ENCODE measurements at regions not wholly inside any gene's neighbourhood (a gene's known extent, or its start where the extent isn't known, plus 50 kb on each side); places are given as distances from the start of the nearest gene placed in this dataset.
"Not testable (repeated sequence)": the region's sequence is repeated elsewhere in the genome, so short reads cannot be mapped to it uniquely, and the experiment has no call there.

DNA sequence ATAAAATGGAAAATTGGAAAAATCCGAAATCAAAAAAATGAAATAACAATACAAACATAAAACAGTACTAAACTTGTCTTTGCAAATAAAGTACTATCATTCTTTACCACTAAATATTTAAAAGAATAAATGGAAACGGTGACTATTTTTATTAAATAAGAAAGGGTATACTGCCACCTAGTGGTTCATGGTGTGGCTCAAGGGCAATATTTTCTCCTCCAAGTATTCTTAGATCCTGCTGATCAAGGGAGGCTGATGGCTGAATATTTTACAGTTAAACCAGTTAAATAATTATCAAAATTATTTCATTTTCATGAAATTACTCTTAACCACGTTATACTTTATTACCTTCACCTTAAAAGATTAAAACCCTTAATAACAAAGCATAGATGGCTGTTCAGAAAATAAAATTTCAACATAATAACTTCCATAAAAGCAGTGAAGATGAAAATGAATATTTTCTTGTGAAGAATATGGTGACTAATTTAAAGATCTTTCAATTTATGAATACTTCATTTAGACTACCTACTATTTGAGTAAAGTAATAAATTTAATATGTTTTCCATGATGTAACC, 1793.9 kb downstream of the NCAM2 start:
- DNase-seq: no peak

GRCh38 chr21:22795091-22795490, 1796.9 kb downstream of the NCAM2 start:
- DNase-seq: no peak

GRCh38 chr21:22795644-22796043, 1797.4 kb downstream of the NCAM2 start:
- DNase-seq: no peak

- DNase-seq: no peak
Measured at GRCh38 chr21:22796147-22796546, 1797.9 kb downstream of the NCAM2 start.

- DNase-seq: no peak
Measured at GRCh38 chr21:22804151-22804550, 1805.9 kb downstream of the NCAM2 start.

GRCh38 chr21:22806278-22806677, 1808.1 kb downstream of the NCAM2 start:
- DNase-seq: no peak

- no peak for DNase-seq
Measured at GRCh38 chr21:22813201-22813600, 1815.0 kb downstream of the NCAM2 start.

DNA sequence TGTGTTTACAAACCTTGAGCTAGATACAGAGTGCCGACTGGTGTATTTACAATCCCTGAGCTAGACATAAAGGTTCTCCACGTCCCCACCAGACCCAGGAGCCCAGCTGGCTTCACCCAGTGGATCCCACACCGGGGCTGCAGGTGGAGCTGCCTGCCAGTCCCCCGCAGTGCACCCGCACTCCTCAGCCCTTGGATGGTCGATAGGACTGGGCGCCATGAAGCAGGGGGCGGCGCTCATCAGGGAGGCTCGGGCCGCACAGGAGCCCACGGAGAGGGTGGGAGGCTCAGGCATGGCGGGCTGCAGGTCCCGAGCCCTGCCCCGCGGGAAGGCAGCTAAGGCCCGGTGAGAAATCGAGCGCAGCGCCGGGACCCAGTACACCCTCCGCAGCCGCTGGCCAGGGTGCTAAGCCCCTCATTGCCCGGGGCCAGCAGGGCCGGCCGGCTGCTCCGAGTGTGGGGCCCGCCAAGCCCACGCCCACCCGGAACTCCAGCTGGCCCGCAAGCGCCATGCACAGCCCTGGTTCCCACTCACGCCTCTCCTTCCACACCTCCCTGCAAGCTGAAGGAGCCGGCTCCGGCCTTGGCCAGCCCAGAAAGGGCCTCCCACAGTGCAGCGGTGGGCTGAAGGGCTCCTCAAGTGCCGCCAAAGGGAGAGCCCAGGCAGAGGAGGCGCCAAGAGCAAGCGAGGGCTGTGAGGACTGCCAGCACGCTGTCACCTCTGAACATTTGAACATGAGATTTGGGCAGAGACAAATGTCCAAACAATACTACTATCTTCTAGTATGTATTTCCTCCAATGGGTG, 1820.7 kb downstream of the NCAM2 start:
- not testable (repeated sequence) for DNase-seq

GRCh38 chr21:22827422-22827821, 1829.2 kb downstream of the NCAM2 start:
- no peak for DNase-seq

DNA sequence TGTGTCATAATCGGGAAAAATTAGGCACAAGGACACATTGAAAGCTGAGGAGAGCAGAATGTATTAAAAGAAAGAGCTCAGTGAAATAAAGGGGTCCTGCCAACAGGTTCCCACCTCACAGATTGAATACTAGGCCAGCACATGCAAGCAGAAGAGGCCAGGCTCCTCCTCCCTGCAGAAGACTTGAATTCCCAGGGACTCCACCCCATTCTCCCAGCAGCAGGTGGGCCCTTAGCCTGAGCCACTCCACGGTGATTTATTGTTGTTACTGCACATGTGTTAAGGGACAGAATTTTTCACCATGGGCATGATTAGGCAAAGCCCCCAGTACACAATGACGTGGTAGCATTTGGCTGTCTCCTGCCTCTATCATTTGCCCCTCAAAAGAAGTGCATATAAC, 1844.7 kb downstream of the NCAM2 start:
- no peak for DNase-seq

DNA sequence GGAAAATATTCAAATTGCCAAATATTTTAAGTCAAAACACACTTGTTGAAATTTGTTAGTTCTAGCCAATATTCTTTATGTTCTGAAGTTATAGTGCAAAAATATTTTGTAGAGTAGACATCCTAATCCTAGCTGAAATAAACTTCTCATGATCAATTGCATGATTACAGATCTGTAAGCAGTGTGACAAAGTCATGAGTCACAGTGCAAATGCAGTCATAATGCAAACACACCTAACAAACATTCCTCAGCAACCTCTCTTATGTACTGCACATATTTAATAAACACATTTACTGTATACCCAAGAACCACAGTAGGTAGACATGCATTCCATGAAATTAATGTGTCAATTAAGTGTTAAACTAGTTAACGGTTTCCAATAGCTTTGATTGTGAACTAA, 1857.4 kb downstream of the NCAM2 start:
- no peak for DNase-seq

DNA sequence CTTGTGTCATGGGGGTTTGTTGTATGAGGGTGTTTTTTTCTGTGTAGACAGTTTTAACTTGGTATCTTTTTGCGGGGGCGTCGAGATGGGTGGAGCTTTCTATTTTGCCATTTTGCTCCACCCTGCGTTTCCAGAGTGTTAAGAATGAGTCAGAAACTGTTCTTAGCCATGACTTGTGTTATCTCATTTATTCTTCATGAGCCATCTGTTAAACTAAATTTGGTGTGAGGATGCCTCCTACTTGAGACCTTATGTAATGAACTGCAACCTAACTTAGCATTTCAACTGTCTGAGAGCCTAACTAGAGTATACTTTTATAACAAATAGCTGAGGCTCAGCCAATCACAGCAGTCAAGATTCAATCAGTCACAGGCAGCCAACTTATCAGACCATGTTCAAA, 1873.5 kb downstream of the NCAM2 start:
- no peak for DNase-seq

- DNase-seq: no peak
Measured at GRCh38 chr21:22880573-22880972, 1882.4 kb downstream of the NCAM2 start.

GRCh38 chr21:22881131-22881530, 1882.9 kb downstream of the NCAM2 start:
- no peak for DNase-seq

DNA sequence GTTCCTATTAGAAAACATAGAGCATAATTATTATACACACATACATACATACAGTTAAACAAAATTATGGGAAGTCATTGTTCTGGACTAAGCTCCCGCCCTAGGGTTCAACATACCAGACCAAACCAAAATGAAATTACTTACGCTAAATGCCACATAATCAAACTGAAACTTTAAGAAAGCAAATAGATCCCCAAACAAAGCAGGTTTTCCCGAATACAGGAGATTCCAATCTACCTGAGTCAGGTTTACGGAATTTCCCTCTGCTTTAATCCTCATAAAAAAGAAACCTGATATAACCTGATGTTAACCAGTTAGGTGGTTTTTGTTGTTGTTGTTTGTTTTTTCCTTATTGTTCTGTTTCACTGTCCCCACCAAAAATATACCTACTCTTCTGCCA, 1886.9 kb downstream of the NCAM2 start:
- no peak for DNase-seq

GRCh38 chr21:22885614-22886013, 1887.4 kb downstream of the NCAM2 start:
- no peak for DNase-seq

DNA sequence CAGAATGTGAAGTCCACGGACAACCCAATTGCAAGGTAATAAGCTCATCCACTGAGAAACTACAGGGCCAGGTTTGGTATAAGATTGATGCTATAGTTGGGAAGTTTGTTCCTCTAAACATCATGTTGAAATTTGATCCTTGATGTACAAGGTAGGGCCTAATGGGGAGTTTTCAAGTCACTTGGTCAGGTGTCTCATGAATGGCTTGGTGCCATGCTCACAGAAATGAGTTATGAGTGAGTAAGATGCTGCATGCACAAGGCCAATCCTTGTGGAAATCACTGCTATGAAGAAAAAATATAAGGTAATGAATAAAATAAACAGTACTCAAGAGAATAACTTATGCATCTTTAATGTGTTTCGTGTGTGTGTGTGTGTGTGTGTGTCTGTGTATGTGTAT, 1891.2 kb downstream of the NCAM2 start:
- no peak for DNase-seq

DNA sequence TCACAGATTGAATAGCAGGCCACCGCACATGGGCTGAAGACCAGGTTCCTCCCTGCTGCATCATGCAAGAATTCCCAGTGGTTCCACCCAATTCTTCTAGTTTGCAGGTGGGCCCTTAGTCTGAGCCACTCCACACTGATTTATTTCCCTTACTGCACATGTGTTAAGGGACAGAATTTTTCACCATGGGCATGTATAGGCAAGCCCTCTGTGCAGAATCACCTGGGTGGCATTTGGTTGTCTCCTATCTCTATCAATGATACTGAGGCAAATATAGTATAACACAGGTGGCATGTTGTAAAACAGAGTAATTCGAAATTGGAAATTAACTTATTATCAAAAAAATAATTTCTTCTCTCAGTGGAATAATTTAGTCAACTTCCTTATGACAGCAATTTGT, 1892.4 kb downstream of the NCAM2 start:
- no peak for DNase-seq

GRCh38 chr21:22892028-22892427, 1893.8 kb downstream of the NCAM2 start:
- no peak for DNase-seq

GRCh38 chr21:22892740-22893139, 1894.5 kb downstream of the NCAM2 start:
- no peak for DNase-seq

GRCh38 chr21:22898051-22898665, 1899.9 kb downstream of the NCAM2 start:
- DNase-seq: no peak

DNA sequence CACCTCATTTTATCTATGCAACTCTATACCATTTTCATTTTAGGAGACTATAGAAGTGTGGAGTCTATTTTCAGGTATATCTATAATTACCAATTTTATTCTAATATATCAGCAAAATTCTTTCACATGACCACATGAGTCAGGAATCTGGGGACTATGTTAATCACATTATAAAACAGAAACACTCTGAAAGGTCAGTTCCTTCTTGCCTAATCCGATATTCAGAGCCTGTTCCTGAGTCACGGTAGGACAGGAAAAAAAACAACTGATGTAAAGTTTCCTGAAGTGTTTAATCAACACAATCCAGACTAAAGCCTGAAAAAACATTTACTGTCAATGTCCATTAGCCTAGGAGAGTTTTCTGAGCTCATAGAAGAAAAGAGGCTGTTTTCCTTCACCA, 1902.3 kb downstream of the NCAM2 start:
- DNase-seq: no peak

- DNase-seq: no peak
Measured at GRCh38 chr21:22903851-22904250, 1905.6 kb downstream of the NCAM2 start.

DNA sequence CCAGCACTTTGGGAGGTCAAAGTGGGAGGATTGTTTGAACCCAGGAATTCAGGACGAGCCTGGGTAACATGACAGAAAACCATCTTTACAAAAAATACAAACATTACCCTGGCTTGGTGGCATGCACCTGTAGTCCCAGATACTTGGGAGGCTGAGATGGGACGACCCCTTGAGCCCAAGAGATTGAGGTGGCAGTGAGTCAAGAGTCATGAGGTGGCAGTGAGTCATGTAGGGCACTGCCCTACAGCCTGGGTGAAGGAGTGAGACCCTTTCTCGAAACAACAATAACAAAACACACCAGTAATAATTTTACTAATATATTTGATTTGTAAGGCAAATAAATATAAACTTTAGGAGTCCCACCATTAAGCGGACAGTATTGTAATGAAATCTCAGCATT, 1906.2 kb downstream of the NCAM2 start:
- DNase-seq: no peak
